GM19452 (cell line): ENCODE measurements at regions not wholly inside any gene's neighbourhood (a gene's known extent, or its start where the extent isn't known, plus 50 kb on each side); places are given as distances from the start of the nearest gene placed in this dataset.

Experiments used
- ATAC-seq: cut with Tn5 transposase; IDR thresholded peaks from one replicate; pipeline ENCODE4 v1.9.1; 2021; ENCODE audit not compliant: unreplicated experiment

DNA sequence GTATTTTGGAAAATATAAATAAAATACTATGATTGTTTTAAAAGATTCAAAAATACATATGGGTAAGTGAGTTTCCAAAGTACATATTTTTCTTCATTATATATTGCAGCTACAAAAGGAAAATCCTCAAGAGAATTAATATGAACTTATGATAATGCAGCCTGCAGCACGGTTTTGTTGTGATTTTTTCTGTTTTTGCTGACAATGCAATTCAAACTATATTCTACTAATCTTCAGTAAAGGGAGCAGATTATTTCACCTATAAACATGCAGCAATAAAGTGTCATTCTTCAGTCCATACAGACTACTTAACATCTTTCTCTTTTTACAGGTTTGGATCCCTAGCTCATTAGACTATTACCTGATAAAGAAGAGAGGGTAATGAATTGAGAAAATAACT is 582.1 kb upstream of the MGAT4C start:
- no peak for ATAC-seq

DNA sequence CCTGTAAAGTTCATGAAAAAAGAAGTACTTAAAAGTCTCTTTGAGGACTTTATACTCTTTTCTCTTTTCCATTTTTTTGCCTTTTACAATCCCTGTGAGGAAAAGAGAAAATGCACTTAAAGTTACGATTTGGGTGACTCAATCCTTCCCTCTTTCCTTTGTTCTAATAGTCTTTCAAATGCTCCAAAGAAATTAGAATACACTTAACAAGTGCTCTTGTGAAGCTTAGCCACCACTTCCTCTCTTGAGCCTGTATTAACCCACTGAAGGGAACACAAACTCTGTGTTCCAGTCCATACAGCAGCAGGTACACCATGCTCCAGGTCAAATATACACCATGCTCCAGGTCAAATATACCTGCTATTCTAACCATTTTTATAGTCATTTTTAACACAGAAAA is 581.1 kb upstream of the MGAT4C start:
- no peak for ATAC-seq

DNA sequence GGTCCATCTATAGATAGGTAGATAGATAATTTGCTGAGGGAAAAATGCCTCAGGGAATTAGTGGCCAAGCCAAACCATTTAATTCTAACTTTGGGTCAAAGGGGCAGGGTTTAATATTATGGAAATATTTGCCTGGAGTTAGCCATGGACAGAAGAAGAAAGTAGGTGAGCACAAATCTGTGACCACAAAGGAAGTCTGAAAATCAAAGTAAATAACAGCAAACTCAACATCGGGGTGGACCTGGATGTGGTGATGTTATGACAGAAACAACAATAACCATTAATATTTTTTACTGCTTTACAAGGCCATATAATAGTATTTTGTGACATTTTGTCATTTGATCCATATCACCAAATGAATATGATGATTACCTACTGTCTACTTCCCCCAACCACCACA is 578.0 kb upstream of the MGAT4C start:
- ATAC-seq = no peak

- no peak for ATAC-seq
Observed at GRCh38 chr12:86827409-86827808, 571.2 kb upstream of the MGAT4C start.

- no peak for ATAC-seq
Observed at GRCh38 chr12:86826051-86826450, 569.9 kb upstream of the MGAT4C start.

GRCh38 chr12:86801439-86801838 is 545.2 kb upstream of the MGAT4C start:
- ATAC-seq = no peak

DNA sequence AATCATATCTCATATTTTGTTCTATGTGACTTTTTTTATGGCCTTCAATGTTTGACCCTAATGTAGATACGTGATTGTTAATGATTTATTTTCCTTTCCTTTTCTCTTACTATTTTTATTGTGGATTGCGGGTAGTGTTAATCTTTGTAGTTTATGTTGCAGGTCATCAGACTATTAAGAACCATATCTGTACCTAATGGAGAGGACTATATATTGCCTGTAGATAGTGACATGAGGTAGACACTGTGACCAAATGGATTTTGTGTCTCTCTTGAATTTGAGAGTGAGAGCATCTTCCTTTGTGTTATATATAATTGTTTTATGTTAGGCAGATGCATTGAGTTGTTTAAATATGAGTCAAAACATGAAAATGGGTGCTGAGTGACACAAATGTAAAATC is 543.4 kb upstream of the MGAT4C start:
- ATAC-seq = no peak

GRCh38 chr12:86796550-86796949 is 540.4 kb upstream of the MGAT4C start:
- no peak for ATAC-seq

DNA sequence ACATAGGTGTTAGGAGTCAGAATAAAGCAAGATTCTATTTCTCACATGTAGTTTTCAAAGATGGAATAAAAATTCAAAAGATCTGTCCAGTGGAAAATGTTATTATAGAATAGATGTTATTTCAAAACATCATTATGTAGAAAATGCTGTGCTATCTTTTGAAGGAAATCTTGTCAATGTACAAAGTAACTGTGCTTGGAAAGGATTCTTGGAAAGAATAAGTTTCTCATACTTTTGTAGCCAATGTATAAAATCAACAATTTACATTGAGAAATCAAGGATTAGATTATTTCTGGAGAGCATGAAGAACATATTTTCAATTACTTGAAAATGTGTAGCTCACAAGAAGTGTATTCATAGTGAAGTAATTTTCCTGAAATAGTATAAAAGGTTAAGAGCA is 532.5 kb upstream of the MGAT4C start:
- no peak for ATAC-seq

GRCh38 chr12:86787419-86787818 is 531.2 kb upstream of the MGAT4C start:
- no peak for ATAC-seq

- no peak for ATAC-seq
Observed at GRCh38 chr12:86777325-86777724, 521.1 kb upstream of the MGAT4C start.

DNA sequence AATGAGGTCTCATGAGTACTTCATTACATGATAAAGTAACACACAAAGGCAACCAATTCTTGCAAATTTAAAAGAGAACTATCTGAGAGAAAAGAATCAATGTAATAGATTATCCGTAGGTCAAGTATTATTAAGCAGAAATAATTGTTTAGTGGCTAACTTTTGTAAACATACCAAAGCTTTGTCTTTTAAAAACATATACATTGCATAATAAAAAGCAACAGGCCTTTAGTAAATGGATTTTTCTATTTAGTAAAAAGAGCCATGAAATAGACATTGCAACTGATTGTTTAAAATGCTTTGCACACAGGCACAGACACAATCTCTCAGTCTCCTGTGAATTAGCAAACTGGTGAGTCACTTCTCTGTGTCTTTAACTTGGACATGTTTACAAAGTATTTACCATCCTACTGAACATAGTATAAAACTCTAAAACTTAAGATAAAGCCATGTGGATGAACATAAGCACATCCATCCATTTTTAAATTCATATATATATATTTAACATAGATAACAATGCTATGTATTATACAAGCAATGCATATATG is 518.7 kb upstream of the MGAT4C start:
- no peak for ATAC-seq

GRCh38 chr12:86772696-86773095 is 516.5 kb upstream of the MGAT4C start:
- ATAC-seq = no peak

DNA sequence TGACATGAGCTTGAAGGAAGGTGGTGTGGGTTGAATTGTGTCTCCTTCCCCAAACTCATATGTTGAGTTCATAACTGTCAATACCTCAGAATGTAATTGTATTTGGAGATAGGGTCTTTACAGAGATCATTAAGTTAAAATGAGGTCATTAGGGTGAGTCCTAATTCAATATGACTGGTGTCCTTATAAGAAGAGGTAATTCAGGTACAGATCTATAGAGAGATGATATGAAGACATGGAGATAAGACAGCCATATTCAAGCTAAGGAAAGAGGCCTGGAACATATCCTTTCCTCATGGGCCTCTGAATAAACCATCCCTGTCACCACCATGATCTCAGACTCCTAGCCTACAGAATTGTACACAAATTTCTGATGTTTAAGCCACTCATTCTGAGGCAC is 514.7 kb upstream of the MGAT4C start:
- no peak for ATAC-seq

GRCh38 chr12:86748894-86749293 is 492.7 kb upstream of the MGAT4C start:
- no peak for ATAC-seq

- ATAC-seq = no peak
Observed at GRCh38 chr12:86744547-86745212, 488.5 kb upstream of the MGAT4C start.

- ATAC-seq = no peak
Observed at GRCh38 chr12:86743875-86744536, 487.8 kb upstream of the MGAT4C start.

DNA sequence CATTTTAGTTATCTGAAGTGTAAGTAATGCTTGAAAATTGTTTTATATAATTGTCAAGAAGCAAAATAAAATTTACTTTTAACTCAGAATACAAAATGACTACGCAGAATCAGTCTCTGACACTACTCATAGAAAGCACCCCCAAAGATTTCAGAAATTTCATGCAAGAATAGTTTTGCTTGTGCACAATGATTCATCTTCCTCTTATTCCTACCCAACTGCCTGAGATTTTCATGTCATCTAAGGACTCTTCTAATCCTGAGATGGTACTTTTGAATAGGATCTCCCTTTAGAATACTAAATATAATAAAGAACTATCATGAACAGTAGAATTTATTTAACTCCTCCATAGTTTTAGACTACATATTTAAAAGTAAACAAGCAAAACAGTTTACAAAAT is 485.3 kb upstream of the MGAT4C start:
- ATAC-seq = no peak

DNA sequence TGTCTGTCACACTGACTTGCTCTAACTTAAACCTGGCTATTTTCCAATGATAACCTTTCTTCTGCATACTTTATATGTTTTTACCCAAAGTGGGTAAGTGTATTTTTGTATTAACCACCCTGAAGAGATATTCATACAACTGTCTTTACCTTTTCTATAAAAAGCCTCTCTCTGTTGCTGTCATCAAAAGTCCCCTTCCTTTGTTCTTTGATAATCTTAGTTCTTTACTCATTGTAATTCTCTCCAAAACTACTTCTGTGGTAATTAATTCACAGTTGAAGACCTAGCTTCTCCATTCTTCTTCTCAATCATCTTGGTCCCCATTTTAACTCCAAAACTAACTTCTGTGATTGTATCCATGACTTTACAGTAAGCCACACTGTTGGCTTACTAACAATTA is 479.7 kb upstream of the MGAT4C start:
- ATAC-seq = no peak

- ATAC-seq = no peak
Observed at GRCh38 chr12:86735072-86735471, 478.9 kb upstream of the MGAT4C start.

GRCh38 chr12:86730233-86730632 is 474.0 kb upstream of the MGAT4C start:
- no peak for ATAC-seq

DNA sequence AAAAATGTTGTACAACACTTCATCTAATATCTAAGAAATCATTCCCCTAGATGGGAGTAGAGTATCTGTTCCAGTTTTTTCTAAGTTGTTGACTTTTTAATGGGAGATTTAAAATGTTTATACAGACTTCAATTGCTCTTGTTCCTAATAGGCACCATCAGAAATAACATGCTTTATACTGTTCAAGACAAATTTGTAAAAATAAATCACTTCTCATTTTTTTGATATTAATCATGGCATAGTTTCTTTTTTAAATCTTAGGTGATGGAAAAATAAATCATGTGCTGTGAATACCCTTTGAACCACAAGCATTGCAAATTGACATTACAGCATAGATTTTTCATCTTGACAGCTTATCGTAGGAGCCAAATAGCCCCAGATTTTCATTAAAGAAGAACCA is 473.5 kb upstream of the MGAT4C start:
- ATAC-seq = no peak

GRCh38 chr12:86727160-86727559 is 471.0 kb upstream of the MGAT4C start:
- ATAC-seq = no peak
